GM18498 (cell line): ENCODE measurements at regions not wholly inside any gene's neighbourhood (a gene's known extent, or its start where the extent isn't known, plus 50 kb on each side); places are given as distances from the start of the nearest gene placed in this dataset.
"Not testable (repeated sequence)": the region's sequence is repeated elsewhere in the genome, so short reads cannot be mapped to it uniquely, and the experiment has no call there.

Source experiments
- ATAC-seq: cut with Tn5 transposase; IDR thresholded peaks from one replicate; pipeline ENCODE4 v1.9.1; 2021; ENCODE audit warnings: mild to moderate bottlenecking, moderate library complexity; ENCODE audit not compliant: unreplicated experiment

DNA sequence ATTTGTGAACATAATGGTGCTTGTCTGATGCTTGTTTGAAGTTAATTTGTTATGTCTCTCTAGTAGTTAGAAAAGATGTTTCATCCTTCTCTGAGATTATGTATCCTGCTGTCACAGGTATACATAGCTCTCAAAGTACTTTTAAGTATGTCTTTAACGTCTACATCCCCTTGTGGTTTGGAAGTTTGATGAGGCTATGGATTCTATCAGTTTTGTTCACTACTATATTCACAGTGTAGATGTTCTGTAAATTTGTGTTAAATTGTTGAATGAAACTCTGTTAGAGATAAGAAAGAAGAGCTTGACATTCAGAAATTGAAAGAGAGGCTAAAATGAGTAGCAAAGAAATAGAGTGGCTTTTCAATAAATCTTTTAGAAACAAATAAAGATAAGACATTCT is 304.6 kb upstream of the MIR17HG start:
- ATAC-seq, result no peak

- ATAC-seq, result no peak
Observed at GRCh38 chr13:91045351-91046034, 302.0 kb upstream of the MIR17HG start.

DNA sequence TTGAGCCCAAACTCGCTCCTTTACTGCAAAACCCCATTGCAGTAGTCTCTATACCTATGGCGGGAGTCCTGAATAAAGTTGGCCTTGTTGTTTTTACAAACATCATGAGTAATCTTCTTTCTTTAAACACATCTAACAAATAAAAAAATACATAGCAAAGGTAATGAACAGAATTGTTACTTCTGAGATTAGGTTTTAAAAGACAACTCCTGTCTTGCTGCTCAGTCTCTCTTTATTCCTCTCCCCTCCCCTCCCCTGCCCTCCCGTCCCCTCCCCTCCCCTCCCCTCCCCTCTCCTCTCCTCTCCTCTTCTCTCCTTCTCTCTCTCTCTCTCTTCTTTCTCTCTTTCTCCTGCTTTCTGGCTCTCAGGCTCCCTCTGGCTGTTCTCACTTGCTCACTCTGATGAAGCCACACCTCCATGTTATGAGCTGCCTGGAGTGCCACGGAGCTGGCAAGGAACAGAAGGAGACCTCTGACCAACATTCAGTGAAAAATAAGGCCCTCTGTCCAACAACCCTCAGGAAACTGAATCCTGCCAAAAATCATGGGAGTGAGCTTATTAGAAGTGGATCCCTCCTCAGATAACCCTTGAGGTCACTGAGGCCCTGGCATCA is 300.7 kb upstream of the MIR17HG start:
- ATAC-seq, result no peak

DNA sequence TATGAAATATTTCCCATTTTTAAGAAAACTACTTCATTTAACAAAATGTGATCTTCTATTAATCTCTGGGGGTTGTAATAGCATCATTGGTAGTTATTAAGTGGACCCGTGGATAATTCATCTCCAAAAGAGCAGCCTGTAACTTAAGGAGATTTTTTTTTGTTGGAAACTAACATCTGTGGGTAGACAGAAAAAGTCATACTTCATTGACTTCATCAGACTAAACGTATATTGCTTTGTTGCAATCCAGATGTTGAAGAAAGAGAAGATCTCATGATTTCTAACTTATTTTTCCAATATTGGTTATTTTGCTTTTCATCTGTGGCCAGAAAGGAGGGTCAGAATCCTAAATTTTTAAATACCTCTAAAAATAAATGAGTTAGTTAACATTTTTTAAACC is 296.5 kb upstream of the MIR17HG start:
- no peak for ATAC-seq

- ATAC-seq, result no peak
Observed at GRCh38 chr13:91052876-91053275, 294.6 kb upstream of the MIR17HG start.

DNA sequence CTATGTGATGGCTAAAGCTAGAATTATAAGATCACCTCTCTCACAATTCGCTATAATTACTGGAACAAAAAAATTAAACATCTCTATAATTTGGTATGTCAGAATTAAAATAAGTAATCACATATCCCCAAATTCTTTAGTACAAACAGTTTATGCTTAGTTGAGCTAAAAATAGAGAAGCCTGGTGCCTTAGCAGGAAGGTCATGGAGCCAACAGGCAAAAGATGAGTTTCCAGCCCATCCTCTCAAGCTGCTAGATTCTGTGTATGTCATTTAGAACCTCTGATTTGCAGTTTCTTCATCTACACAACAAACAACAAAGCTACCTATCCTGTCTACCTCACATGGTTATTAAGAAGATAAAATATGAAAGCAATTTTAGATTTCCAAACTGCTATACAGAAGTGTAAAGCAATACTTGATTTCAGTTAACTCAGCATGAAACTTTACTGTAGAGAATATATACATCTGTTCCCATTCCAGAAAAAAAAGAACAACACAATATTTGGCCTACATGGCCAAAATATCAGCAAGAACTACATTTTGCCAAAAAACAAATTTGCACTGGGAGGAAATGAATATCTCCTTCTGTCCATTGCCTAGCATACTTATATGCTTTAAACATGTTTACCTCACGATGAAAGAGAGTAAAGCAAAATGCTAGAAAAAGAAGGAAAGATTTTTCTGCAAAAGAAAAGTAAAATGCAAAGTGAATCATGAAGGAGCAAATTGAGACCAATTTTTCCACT is 294.0 kb upstream of the MIR17HG start:
- no peak for ATAC-seq

DNA sequence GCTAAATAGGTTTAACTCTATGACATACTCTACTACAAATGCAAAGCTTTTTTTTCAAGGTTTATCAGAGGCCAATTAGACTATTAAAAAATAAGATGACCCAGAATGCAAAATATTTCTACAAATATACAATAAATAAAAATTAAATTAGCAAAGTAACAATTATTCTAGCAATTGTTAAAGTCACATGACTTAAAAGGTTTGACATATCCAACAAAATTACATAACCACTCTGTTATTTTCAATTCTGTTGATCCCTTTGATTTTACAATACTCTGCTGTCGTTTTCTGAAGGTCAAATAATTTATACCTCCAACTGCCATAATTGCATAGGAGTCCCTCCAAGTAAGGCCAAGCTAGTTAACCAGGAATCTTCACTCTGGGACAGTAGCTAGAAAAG is 292.6 kb upstream of the MIR17HG start:
- no peak for ATAC-seq

DNA sequence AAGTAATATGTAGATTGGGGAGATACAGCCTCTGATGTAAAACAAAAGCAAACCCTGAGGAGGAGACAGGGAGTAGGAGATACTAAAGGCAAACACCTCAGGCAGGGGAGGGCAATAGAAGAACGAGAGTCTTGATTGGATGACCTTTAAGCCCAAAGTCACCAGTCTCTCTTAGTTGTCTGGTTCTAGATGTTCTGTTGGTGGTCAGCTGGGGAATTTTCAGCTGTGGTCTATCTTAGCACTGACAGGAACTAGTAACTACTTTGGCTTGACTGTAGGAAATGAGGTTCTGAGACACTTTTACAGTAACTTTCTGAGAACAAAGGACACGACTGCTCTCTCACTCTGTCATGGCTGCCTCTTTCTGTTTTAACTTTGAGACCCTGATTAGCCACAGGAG is 290.7 kb upstream of the MIR17HG start:
- peak; percentile 80 for ATAC-seq

DNA sequence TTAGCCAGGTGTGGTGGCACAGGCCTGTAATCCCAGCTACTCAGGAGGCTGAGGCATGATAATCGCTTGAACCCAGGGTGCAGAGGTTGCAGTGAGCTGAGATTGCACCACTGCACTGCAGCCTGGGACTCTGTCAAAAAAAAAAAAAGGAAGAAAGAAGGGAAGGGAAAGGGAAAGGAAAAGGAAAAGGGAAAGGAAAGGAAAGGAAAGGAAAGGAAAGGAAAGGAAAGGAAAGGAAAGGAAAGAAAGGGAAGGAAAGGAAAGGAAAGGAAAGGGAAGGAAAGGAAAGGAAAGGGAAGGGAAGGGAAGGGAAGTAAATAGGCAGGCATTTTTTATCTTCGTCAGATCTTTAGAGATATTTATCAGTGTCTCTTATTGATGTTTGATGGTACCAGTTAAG is 290.0 kb upstream of the MIR17HG start:
- ATAC-seq, result not testable (repeated sequence)

GRCh38 chr13:91058066-91058465 is 289.4 kb upstream of the MIR17HG start:
- no peak for ATAC-seq

DNA sequence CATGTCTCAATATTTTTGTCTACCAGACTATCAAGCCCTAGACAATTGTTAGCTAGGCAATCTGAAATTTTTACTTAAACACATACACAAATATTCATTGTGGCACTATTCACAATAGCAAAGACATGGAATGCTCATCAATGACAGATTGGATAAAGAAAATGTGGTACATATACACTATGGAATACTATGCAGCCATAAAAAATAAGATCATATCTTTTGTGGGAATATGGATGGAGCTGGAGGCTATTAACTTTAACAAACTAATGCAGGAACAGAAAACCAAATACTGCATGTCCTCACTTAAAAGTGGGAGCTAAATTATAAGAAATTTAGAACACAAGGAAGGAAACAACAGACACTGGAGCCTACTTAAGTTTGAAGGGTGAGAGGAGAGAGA is 288.6 kb upstream of the MIR17HG start:
- ATAC-seq, result no peak

DNA sequence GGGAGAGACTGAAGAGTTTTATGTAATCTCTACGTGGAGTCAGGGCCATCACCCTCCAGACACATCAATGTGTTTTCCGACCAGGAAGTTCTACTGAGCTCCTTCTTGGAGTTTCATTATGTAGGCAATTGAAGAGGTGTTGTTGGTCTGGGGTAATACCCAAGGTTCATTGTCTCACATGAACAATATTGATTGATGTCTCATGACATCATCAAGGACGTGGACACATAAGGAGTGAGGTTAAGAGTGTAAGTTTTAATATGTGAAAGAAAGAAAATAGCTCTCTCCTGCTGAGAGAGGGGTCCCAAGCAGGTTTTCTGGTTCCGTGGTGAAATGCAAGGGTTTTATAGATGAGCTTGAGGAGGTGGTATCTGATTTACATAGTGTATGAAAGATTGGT is 280.7 kb upstream of the MIR17HG start:
- no peak for ATAC-seq

DNA sequence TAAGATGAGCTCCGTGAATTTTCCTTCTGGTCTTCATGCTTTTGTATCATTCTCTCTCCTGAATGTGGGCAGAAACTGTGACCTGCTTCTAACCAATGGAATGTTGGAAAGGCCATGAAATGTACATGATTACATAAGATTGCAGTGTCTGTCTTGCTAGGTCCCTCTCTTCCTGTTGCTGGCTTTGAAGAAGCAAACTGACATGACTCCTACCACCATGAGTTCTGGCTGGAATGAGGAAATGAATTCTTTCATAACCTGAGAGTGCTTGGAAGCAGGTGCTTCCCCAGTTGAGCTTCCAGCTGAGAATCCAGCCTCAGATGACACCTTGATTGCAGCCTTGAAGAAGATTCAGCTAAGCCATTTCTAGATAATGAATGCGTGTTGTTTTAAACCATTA is 275.0 kb upstream of the MIR17HG start:
- no peak for ATAC-seq

- ATAC-seq, result no peak
Observed at GRCh38 chr13:91074091-91074490, 273.4 kb upstream of the MIR17HG start.

DNA sequence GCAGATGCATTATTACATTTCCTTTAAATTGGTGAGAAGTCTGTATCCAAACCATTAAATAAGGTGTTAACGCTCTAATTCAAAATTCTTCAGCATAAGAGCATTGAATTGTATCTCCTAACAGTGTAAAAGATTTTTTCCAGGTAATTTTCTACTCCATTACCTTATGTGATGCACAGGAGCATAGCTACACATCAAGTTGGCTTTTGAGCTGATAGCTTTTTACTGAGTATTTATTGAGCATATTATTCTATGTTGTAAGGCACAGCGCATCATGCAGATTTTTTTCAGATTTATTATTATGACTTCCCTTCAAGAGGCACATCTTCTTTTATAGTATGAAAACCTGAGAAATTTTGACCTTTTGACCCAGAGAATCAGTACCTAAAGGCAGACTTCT is 270.7 kb upstream of the MIR17HG start:
- no peak for ATAC-seq

GRCh38 chr13:91078093-91078679 is 269.3 kb upstream of the MIR17HG start:
- no peak for ATAC-seq

DNA sequence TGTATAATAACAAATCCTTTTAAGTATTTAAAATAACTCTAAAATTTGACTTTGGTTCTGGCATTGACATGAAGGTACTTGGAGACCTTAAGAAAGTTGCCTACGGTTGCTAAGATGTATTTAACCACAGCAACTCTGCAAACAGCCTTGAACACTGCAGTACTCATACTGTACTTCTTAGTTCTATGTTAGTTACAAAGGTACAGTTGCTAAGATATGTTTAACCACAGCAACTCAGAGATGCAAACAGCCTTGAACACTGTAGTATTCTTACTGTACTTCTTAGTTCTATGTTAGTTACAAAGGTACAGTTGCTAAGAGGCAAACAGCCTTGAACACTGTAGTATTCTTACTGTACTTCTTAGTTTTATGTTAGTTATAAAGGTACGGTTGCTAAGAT is 268.3 kb upstream of the MIR17HG start:
- no peak for ATAC-seq

DNA sequence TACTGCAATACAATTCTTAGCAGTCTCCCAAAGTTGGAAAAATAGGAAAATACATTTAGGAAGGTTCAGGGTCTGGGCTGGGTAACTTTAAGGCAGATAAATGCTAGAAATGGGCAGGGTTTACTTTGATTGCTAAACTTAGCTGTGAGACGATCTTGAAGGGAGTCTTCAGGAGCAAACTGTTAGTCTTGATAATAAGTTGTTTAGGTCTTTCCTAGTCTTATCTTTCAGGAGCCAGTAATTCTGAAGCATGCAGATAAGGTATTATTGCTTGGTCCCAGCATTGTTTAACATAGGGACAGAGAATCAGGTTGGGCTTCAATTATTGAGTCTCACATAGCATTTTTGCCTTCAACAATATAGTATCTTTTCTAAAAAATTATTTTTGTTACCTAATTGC is 262.4 kb upstream of the MIR17HG start:
- ATAC-seq, result no peak

DNA sequence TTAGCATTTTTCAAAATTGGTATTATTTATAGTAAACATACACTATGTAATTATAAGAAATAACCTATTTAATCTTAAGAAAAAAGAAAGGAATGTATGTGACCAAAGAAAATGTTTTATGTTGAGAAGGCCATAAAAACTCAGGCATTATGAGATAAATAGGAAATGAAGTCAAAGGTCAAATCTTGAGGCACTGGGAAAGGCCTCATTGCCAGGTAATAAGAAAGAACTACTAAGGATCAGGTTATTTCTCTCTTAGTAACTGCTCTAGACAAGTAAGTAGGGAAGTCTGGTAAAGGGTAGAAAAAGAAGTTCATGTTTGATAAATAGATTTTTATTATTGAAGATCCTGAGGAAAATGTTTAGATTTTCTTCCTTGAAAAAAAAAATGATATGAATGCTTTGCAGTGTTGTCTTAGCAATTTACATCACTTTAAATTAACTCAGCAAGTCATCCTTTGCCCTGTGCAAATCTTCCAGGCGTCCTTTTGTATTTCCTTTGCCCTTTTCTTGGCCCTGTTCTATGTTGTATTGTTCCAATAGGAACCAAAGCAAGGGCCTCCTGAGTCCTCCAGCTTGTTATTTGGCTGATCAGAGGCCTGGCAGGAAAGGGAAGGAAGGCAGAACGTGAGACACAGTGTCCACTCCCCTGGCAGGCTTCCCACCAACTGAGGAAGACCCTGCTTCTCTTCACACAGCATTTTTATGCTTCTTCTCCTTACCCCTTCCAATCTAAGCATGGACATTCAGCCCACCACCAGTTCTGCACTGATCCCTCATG is 260.4 kb upstream of the MIR17HG start:
- no peak for ATAC-seq

DNA sequence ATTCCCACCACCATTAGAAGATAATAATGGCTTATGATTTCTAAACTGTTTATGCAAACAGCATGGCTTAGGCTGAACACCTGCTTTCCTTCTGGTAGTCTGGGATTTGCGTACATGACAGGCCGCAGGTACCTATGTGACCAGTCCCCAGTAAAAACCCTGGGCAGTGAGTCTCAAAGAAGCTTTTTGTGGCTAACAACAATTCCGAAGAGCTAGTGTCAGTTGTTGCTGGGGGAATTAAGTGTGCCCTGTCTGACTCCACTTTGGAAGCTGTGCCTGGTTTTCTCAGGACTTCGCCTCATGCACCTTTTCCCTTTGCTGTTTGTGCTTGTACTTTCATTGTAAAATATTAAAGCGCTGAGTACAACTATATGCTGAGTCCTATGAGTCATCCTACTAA is 250.2 kb upstream of the MIR17HG start:
- ATAC-seq, result no peak

DNA sequence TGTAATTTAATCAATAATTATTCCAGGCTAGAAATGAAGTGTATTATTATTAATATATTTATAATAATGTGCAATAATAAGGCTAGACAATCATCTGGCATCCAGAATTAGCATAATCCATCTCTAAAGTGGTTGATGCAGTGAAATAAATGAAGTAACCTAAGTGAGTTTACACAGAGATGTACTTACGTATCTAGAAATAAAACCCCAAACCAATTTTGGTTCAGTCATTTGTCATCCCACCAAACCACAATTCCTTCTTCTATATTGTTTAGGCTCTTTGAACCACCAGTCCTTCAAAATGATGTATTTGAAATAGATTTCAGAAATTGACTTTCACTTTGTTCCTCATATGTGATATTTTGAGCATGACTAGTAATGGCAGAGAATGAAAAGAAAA is 247.6 kb upstream of the MIR17HG start:
- ATAC-seq, result no peak
